ENCODE measurements at regions not wholly inside any gene's neighbourhood (a gene's known extent, or its start where the extent isn't known, plus 50 kb on each side); places are given as distances from the start of the nearest gene placed in this dataset.

GRCh38 chr5:97745817-97746216 lies 562.8 kb upstream of the RIOK2 start:
- DNase-seq = no peak

- no peak for DNase-seq
Measured at GRCh38 chr5:97750576-97750975, 567.5 kb upstream of the RIOK2 start.

GRCh38 chr5:97751540-97751939 lies 568.5 kb upstream of the RIOK2 start:
- DNase-seq = no peak

- DNase-seq = no peak
Measured at GRCh38 chr5:97752871-97753270, 569.8 kb upstream of the RIOK2 start.

- DNase-seq = no peak
Measured at GRCh38 chr5:97762483-97762882, 579.4 kb upstream of the RIOK2 start.

GRCh38 chr5:97764700-97765099 lies 581.7 kb upstream of the RIOK2 start:
- no peak for DNase-seq

- DNase-seq = no peak
Measured at GRCh38 chr5:97778451-97778850, 595.4 kb upstream of the RIOK2 start.

- no peak for DNase-seq
Measured at GRCh38 chr5:97788369-97788768, 605.3 kb upstream of the RIOK2 start.

GRCh38 chr5:97797994-97798451 lies 615.0 kb upstream of the RIOK2 start:
- DNase-seq = no peak

GRCh38 chr5:97801461-97801860 lies 618.4 kb upstream of the RIOK2 start:
- no peak for DNase-seq

GRCh38 chr5:97820138-97820537 lies 637.1 kb upstream of the RIOK2 start:
- DNase-seq = no peak

GRCh38 chr5:97832645-97833296 lies 649.7 kb upstream of the RIOK2 start:
- no peak for DNase-seq

- DNase-seq = no peak
Measured at GRCh38 chr5:97834561-97834960, 651.5 kb upstream of the RIOK2 start.

- no peak for DNase-seq
Measured at GRCh38 chr5:97835112-97835511, 652.1 kb upstream of the RIOK2 start.

GRCh38 chr5:97836816-97837215 lies 653.8 kb upstream of the RIOK2 start:
- no peak for DNase-seq

- DNase-seq = no peak
Measured at GRCh38 chr5:97838214-97838613, 655.2 kb upstream of the RIOK2 start.

GRCh38 chr5:97839341-97840086 lies 656.5 kb upstream of the RIOK2 start:
- no peak for DNase-seq

GRCh38 chr5:97840643-97841042 lies 657.6 kb upstream of the RIOK2 start:
- DNase-seq = no peak

- no peak for DNase-seq
Measured at GRCh38 chr5:97842687-97843086, 659.6 kb upstream of the RIOK2 start.

- no peak for DNase-seq
Measured at GRCh38 chr5:97844797-97845196, 661.8 kb upstream of the RIOK2 start.

GRCh38 chr5:97846643-97847042 lies 663.6 kb upstream of the RIOK2 start:
- DNase-seq = no peak

GRCh38 chr5:97847920-97848631 lies 665.0 kb upstream of the RIOK2 start:
- no peak for DNase-seq

- no peak for DNase-seq
Measured at GRCh38 chr5:97851036-97851435, 668.0 kb upstream of the RIOK2 start.
